OCI-LY1 (cell line): ENCODE measurements at regions not wholly inside any gene's neighbourhood (a gene's known extent, or its start where the extent isn't known, plus 50 kb on each side); places are given as distances from the start of the nearest gene placed in this dataset.

Experiments used
- H2AFZ ChIP-seq: fragments of 200-600 bp; sonication (generic), shearing (Covaris generic); 2 replicates; pipeline ENCODE4 v1.6.0; 2014; ENCODE audit warnings: antibody characterized with exemption, mild to moderate bottlenecking, low read length
- H3F3A ChIP-seq: fragments of 200-600 bp; sonication (generic), shearing (Covaris generic); 2 replicates; pipeline ENCODE4 v1.6.0; 2014; ENCODE audit warnings: mild to moderate bottlenecking, antibody characterized with exemption, low read length, moderate library complexity; ENCODE audit not compliant: insufficient read depth
- H3K27ac ChIP-seq: fragments of 200-600 bp; sonication (generic); 2 replicates; pipeline ENCODE4 v1.5.1; 2014; ENCODE audit warnings: low read length, mixed run types, mild to moderate bottlenecking, low read depth; ENCODE audit not compliant: poor library complexity, severe bottlenecking
- H3K27me3 ChIP-seq: fragments of 200-600 bp; sonication (generic); 2 replicates; pipeline ENCODE4 v1.6.0; 2014; ENCODE audit warnings: antibody characterized with exemption, mild to moderate bottlenecking, low read length, moderate library complexity; ENCODE audit not compliant: insufficient read depth
- H3K36me3 ChIP-seq: fragments of 200-600 bp; sonication (generic); 2 replicates; pipeline ENCODE4 v1.6.1; 2014; ENCODE audit warnings: mild to moderate bottlenecking, antibody characterized with exemption, low read length, moderate library complexity, mixed read lengths; ENCODE audit not compliant: insufficient read depth
- H3K4me1 ChIP-seq: fragments of 200-600 bp; sonication (generic); 2 replicates; pipeline ENCODE4 v1.5.1; 2014; ENCODE audit warnings: mild to moderate bottlenecking, low read length, moderate library complexity; ENCODE audit not compliant: insufficient read depth, severe bottlenecking
- H3K4me2 ChIP-seq: fragments of 200-600 bp; sonication (generic), shearing (Covaris generic); 2 replicates; pipeline ENCODE4 v1.6.1; 2014; ENCODE audit warnings: low read length
- H3K4me3 ChIP-seq: fragments of 200-600 bp; sonication (generic); 2 replicates; pipeline ENCODE4 v1.5.1; 2014; ENCODE audit warnings: low read length, low read depth, mild to moderate bottlenecking, mixed read lengths; ENCODE audit not compliant: poor library complexity, severe bottlenecking
- H3K79me2 ChIP-seq: fragments of 200-600 bp; shearing (Covaris generic); 2 replicates; pipeline ENCODE4 v1.6.1; 2016; ENCODE audit warnings: mixed run types, low read length, mixed read lengths; ENCODE audit not compliant: insufficient read depth
- H3K9ac ChIP-seq: fragments of 200-600 bp; sonication (generic), shearing (Covaris generic); 2 replicates; pipeline ENCODE4 v1.6.1; 2014; ENCODE audit warnings: mild to moderate bottlenecking, low read length, mixed read lengths
- H3K9me2 ChIP-seq: fragments of 200-600 bp; sonication (generic), shearing (Covaris generic); 2 replicates; pipeline ENCODE4 v1.6.1; 2014; ENCODE audit warnings: low read depth, mild to moderate bottlenecking, low read length, mixed read lengths
- H3K9me3 ChIP-seq: fragments of 200-600 bp; shearing (Covaris generic); 2 replicates; pipeline ENCODE4 v1.6.1; 2014; ENCODE audit warnings: low read length, mixed read lengths
- H4K20me1 ChIP-seq: fragments of 200-600 bp; sonication (generic), shearing (Covaris generic); 2 replicates; pipeline ENCODE4 v1.6.0; 2016; ENCODE audit warnings: mild to moderate bottlenecking, low read length; ENCODE audit not compliant: insufficient read depth
- EZH2 ChIP-seq: fragments of 200-600 bp; sonication (generic), shearing (Covaris generic); IDR thresholded peaks from 2 replicates; pipeline ENCODE4 v1.8.0; 2017; ENCODE audit warnings: borderline replicate concordance, mixed run types, mild to moderate bottlenecking, antibody characterized with exemption, low read length, moderate library complexity, mixed read lengths
- TF ChIP-seq, protein P1 (sequence below): fragments of 200-600 bp; sonication (generic), shearing (Covaris generic); IDR thresholded peaks from 2 replicates; pipeline ENCODE4 v1.5.1; 2017; ENCODE audit warnings: mild to moderate bottlenecking, antibody characterized with exemption, low read length, moderate library complexity, mixed read lengths

GRCh38 chrX:74090049-74090448 is 213.9 kb upstream of the ZCCHC13 start:
- no peaks in the 10 kb centered on the region for H3K27me3 ChIP-seq
- no peak overlapping the region for H3K4me3 ChIP-seq
- no peaks in the 10 kb centered on the region for H3K9me3 ChIP-seq
- no peaks in the 10 kb centered on the region for H4K20me1 ChIP-seq
- no peaks in the 10 kb centered on the region for H3K4me1 ChIP-seq
- H3K4me2 ChIP-seq: no peak overlapping the region
- no peaks in the 10 kb centered on the region for H3K79me2 ChIP-seq
- no peak for TF ChIP-seq EZH2
- TF ChIP-seq, protein P1, sequence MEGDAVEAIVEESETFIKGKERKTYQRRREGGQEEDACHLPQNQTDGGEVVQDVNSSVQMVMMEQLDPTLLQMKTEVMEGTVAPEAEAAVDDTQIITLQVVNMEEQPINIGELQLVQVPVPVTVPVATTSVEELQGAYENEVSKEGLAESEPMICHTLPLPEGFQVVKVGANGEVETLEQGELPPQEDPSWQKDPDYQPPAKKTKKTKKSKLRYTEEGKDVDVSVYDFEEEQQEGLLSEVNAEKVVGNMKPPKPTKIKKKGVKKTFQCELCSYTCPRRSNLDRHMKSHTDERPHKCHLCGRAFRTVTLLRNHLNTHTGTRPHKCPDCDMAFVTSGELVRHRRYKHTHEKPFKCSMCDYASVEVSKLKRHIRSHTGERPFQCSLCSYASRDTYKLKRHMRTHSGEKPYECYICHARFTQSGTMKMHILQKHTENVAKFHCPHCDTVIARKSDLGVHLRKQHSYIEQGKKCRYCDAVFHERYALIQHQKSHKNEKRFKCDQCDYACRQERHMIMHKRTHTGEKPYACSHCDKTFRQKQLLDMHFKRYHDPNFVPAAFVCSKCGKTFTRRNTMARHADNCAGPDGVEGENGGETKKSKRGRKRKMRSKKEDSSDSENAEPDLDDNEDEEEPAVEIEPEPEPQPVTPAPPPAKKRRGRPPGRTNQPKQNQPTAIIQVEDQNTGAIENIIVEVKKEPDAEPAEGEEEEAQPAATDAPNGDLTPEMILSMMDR: no peak
- no peaks in the 10 kb centered on the region for H3F3A ChIP-seq
- H2AFZ ChIP-seq: no peak overlapping the region
- no peak overlapping the region for H3K9ac ChIP-seq
- no peak overlapping the region for H3K27ac ChIP-seq
- H3K9me2 ChIP-seq: no peaks in the 10 kb centered on the region
- H3K36me3 ChIP-seq: no peaks in the 10 kb centered on the region

DNA sequence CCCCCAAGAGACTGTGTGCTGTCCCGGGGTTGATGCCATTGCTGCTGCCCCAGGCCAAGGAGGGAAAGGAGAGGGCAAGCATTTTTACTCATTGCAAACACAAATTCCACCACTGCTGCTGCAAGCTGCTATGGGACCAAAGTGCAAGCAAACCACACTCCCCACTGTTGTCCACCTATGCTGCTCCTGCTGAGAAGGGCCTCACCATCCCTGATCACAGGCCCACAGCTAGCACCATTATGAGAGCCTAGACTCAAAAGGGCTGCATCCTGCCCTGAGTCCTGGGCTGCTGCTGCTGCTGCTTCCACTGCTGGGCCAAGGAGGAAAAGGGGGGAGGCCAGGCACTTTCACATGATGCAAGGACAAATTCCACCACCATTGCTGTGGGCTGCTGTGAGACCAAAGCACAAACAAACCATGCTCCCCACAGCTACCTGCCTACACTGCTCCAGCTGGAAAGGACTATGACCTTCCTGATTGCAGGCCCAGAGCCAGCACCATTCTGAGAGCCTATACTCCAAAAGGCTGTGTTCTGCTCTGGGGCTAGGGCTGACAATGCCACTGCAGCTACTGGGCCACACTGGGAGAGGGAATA is 218.2 kb upstream of the ZCCHC13 start:
- no peak overlapping the region for H2AFZ ChIP-seq
- H3K36me3 ChIP-seq: no peaks in the 10 kb centered on the region
- no peak overlapping the region for H3K4me2 ChIP-seq
- H4K20me1 ChIP-seq: no peaks in the 10 kb centered on the region
- no peaks in the 10 kb centered on the region for H3K4me1 ChIP-seq
- H3K79me2 ChIP-seq: no peaks in the 10 kb centered on the region
- H3K9ac ChIP-seq: no peak overlapping the region
- H3K27ac ChIP-seq: no peak overlapping the region
- no peaks in the 10 kb centered on the region for H3K9me2 ChIP-seq
- no peak overlapping the region for H3K4me3 ChIP-seq
- no peaks in the 10 kb centered on the region for H3K27me3 ChIP-seq
- H3K9me3 ChIP-seq: no peaks in the 10 kb centered on the region
- H3F3A ChIP-seq: no peaks in the 10 kb centered on the region
- TF ChIP-seq EZH2: no peak
- TF ChIP-seq, protein P1: no peak

- no peak overlapping the region for H3K9ac ChIP-seq
- H3F3A ChIP-seq: no peaks in the 10 kb centered on the region
- no peak overlapping the region for H2AFZ ChIP-seq
- no peaks in the 10 kb centered on the region for H4K20me1 ChIP-seq
- H3K79me2 ChIP-seq: no peaks in the 10 kb centered on the region
- H3K27ac ChIP-seq: no peak overlapping the region
- no peaks in the 10 kb centered on the region for H3K27me3 ChIP-seq
- no peaks in the 10 kb centered on the region for H3K4me1 ChIP-seq
- no peaks in the 10 kb centered on the region for H3K36me3 ChIP-seq
- H3K9me3 ChIP-seq: no peaks in the 10 kb centered on the region
- H3K9me2 ChIP-seq: no peaks in the 10 kb centered on the region
- H3K4me2 ChIP-seq: no peak overlapping the region
- H3K4me3 ChIP-seq: no peak overlapping the region
- TF ChIP-seq, protein P1: no peak
- TF ChIP-seq EZH2: no peak
Measured at GRCh38 chrX:74080165-74080564, 223.8 kb upstream of the ZCCHC13 start.
